Type B pancreatic cell (in vitro differentiated cells): ENCODE measurements at regions not wholly inside any gene's neighbourhood (a gene's known extent, or its start where the extent isn't known, plus 50 kb on each side); places are given as distances from the start of the nearest gene placed in this dataset.

Experiments used
- DNase-seq: peaks from one replicate; pipeline ENCODE4 v3.0.0; 2021; ENCODE audit warnings: mixed read lengths; ENCODE audit not compliant: unreplicated experiment; ENCODE audit errors: extremely low spot score
- H3K27ac Mint-ChIP-seq: 2 replicates; pipeline ENCODE4 v1.8.0; 2021; ENCODE audit warnings: mild to moderate bottlenecking, mixed read lengths
- H3K27me3 Mint-ChIP-seq: 2 replicates; pipeline ENCODE4 v1.8.0; 2021; ENCODE audit warnings: mixed read lengths
- H3K36me3 Mint-ChIP-seq: 2 replicates; pipeline ENCODE4 v1.8.0; 2021; ENCODE audit warnings: mixed read lengths
- H3K4me1 Mint-ChIP-seq: one replicate; pipeline ENCODE4 v1.8.0; 2021; ENCODE audit warnings: mixed read lengths; ENCODE audit not compliant: unreplicated experiment
- H3K4me3 Mint-ChIP-seq: 2 replicates; pipeline ENCODE4 v1.8.0; 2021; ENCODE audit warnings: mild to moderate bottlenecking, mixed read lengths
- H3K9me3 Mint-ChIP-seq: 2 replicates; pipeline ENCODE4 v1.8.0; 2021; ENCODE audit warnings: mixed read lengths
- CTCF ChIP-seq: fragments of 200-600 bp; sonication (generic); conservative IDR thresholded peaks from 2 replicates; pipeline ENCODE4 v1.5.0; 2021; ENCODE audit warnings: antibody characterized with exemption, mild to moderate bottlenecking

- no peaks in the 10 kb centered on the region for H3K4me1 Mint-ChIP-seq
- no peak for DNase-seq
- no peak overlapping the region for H3K27ac Mint-ChIP-seq
- H3K4me3 Mint-ChIP-seq: no peak overlapping the region
- peaks cover 9% of the 10 kb centered on the region for H3K36me3 Mint-ChIP-seq
- H3K27me3 Mint-ChIP-seq: peaks cover 16% of the 10 kb centered on the region
- no peaks in the 10 kb centered on the region for H3K9me3 Mint-ChIP-seq
- TF ChIP-seq CTCF: no peak
These were observed 175.4 kb downstream of the FAT4 start for GRCh38 chr4:125489952-125490690.

DNA sequence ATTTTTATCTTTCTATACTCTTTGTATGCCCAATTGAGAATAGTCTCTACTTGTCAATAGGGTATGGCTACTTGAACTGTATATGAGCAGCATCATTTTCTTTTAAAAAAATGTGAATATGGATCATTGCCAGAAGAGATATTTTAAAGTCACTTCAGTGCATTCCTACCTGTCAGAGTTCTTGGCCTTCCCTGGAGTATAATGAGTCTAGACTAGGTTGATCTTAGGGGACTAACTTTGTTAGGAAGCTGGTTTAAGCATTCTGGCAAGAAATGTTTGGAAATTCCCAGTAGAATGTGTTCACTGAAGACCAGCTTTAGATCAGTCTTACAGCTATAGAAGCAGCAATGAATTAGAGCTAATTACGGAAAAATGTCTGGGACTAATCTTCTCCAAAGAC, 178.2 kb downstream of the FAT4 start:
- Mint-ChIP-seq H3K4me1 (no peaks in the 10 kb centered on the region), H3K36me3 (peaks cover 9% of the 10 kb centered on the region), H3K4me3 (no peak overlapping the region), H3K27ac (no peak overlapping the region), H3K27me3 (peaks cover 21% of the 10 kb centered on the region), H3K9me3 (no peaks in the 10 kb centered on the region)
- DNase-seq: no peak
- no peak for TF ChIP-seq CTCF

- Mint-ChIP-seq H3K27ac (no peak overlapping the region), H3K4me3 (no peak overlapping the region), H3K9me3 (no peaks in the 10 kb centered on the region), H3K4me1 (no peaks in the 10 kb centered on the region), H3K27me3 (peaks cover 33% of the 10 kb centered on the region), H3K36me3 (peaks cover 3% of the 10 kb centered on the region)
- no peak for TF ChIP-seq CTCF
- no peak for DNase-seq
These were observed 183.1 kb downstream of the FAT4 start for GRCh38 chr4:125497861-125498260.

DNA sequence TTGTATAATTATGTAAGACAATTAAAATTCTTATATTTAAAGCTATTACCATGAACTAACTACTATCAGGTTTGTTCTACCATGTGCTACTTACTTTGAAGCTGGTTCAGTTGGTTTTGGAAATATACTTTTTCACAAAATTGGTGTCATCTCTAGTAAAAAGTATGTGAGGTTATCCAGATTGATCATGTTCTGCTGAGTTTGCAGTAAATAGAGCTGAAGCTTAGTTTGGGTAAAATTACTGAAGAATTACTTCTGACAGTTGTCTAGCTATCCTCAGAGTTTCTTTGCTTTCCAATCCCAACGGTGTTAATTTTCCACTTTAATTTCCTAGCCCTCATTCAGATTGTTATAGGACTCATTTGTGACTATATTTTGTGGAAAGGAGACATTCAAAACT, 184.2 kb downstream of the FAT4 start:
- Mint-ChIP-seq H3K4me3 (no peak overlapping the region), H3K36me3 (no peaks in the 10 kb centered on the region), H3K27ac (no peak overlapping the region), H3K27me3 (peaks cover 33% of the 10 kb centered on the region), H3K9me3 (no peaks in the 10 kb centered on the region), H3K4me1 (no peaks in the 10 kb centered on the region)
- DNase-seq: no peak
- no peak for TF ChIP-seq CTCF

DNA sequence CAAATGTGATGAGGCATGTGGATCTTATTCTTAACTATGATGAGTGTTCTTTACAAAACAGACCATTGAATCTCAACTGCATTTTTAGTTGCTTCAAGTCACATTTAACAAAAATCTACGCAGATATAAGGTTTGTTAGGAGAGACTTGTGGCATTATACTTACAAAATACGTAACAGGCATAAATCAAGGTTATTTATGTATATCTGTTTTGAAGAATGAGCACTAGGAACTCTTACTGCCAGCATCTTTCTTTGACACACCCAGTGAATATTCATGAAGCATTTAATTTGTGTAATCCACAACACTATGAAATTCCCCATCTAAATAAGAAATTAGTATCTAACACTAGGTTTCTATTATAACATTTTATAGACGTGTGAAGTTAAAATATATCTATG, 186.3 kb downstream of the FAT4 start:
- no peaks in the 10 kb centered on the region for H3K4me1 Mint-ChIP-seq
- DNase-seq: no peak
- no peak for TF ChIP-seq CTCF
- H3K9me3 Mint-ChIP-seq: no peaks in the 10 kb centered on the region
- H3K36me3 Mint-ChIP-seq: no peaks in the 10 kb centered on the region
- H3K4me3 Mint-ChIP-seq: no peak overlapping the region
- H3K27me3 Mint-ChIP-seq: peaks cover 40% of the 10 kb centered on the region
- no peak overlapping the region for H3K27ac Mint-ChIP-seq

DNA sequence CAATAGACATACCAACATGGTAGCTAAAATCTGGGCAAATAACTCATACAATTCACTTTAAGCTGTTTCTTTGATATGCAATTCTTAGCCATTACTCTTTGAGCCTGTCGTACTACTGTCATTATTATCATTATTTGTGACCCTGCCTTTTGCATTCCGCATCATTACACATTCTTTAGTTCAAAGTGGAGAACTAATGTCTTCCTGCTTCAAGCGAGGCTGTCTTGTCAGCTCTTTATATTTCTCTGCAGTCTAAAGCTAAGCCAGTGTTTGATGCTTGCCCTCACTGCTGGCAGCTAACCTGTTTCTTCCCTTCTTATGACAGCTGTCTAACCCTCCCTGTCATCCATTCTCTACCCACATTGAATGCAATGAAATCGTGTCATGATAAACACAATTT, 186.8 kb downstream of the FAT4 start:
- Mint-ChIP-seq H3K27ac (no peak overlapping the region), H3K4me1 (no peaks in the 10 kb centered on the region), H3K4me3 (no peak overlapping the region), H3K27me3 (peaks cover 40% of the 10 kb centered on the region), H3K36me3 (no peaks in the 10 kb centered on the region), H3K9me3 (no peaks in the 10 kb centered on the region)
- TF ChIP-seq CTCF: no peak
- DNase-seq: no peak
